SK-N-SH treated with all-trans-retinoic acid at 6 μM for 48 hours (cell line): ENCODE measurements at regions not wholly inside any gene's neighbourhood (a gene's known extent, or its start where the extent isn't known, plus 50 kb on each side); places are given as distances from the start of the nearest gene placed in this dataset.

Source experiments
- GLIS3 ChIP-seq: fragments of 250-450 bp; sonication (Bioruptor Pico); IDR thresholded peaks from 2 replicates; pipeline ENCODE4 v1.5.0; 2020; ENCODE audit warnings: mild to moderate bottlenecking, moderate library complexity
- ISL1 ChIP-seq: fragments of 250-450 bp; sonication (Bioruptor Pico); IDR thresholded peaks from 2 replicates; pipeline ENCODE4 v2.1.2; 2022; ENCODE audit warnings: mild to moderate bottlenecking, moderate library complexity
- OSR1 ChIP-seq: fragments of 250-450 bp; sonication (Bioruptor Pico); IDR thresholded peaks from 2 replicates; pipeline ENCODE4 v1.8.0; 2022; ENCODE audit warnings: moderate library complexity, mild to moderate bottlenecking, inconsistent platforms
- PPARA ChIP-seq: fragments of 250-450 bp; sonication (Bioruptor Pico); IDR thresholded peaks from 2 replicates; pipeline ENCODE4 v1.5.0; 2020; ENCODE audit warnings: mild to moderate bottlenecking, borderline replicate concordance
- RARB ChIP-seq: fragments of 250-450 bp; sonication (Bioruptor Pico); IDR thresholded peaks from 2 replicates; pipeline ENCODE4 v1.8.0; 2021; ENCODE audit warnings: mild to moderate bottlenecking, moderate library complexity
- TCF4 ChIP-seq: fragments of 250-450 bp; sonication (Bioruptor Pico); IDR thresholded peaks from 2 replicates; pipeline ENCODE4 v1.8.0; 2021; ENCODE audit warnings: mild to moderate bottlenecking, moderate library complexity, borderline replicate concordance
- ZFP3 ChIP-seq: fragments of 250-450 bp; sonication (Bioruptor Pico); IDR thresholded peaks from 2 replicates; pipeline ENCODE4 v1.5.0; 2020; ENCODE audit warnings: mild to moderate bottlenecking, moderate library complexity
- ZFP30 ChIP-seq: fragments of 450-650 bp; formaldehyde crosslinking; IDR thresholded peaks from 2 replicates; pipeline ENCODE4 v1.5.0; 2022; ENCODE audit warnings: mild to moderate bottlenecking, moderate library complexity
- TF ChIP-seq, protein P1 (sequence below): fragments of 250-450 bp; sonication (Bioruptor Pico); IDR thresholded peaks from 2 replicates; pipeline ENCODE4 v1.8.0; 2020; ENCODE audit warnings: mild to moderate bottlenecking, moderate library complexity, borderline replicate concordance

GRCh38 chr11:112315057-112315720 is 54.5 kb upstream of the PLET1 start:
- no peak for TF ChIP-seq ISL1 (CRISPR knock-in tag)
- TF ChIP-seq TCF4 = no peak
- no peak for TF ChIP-seq PPARA (CRISPR knock-in tag)
- TF ChIP-seq, protein P1, sequence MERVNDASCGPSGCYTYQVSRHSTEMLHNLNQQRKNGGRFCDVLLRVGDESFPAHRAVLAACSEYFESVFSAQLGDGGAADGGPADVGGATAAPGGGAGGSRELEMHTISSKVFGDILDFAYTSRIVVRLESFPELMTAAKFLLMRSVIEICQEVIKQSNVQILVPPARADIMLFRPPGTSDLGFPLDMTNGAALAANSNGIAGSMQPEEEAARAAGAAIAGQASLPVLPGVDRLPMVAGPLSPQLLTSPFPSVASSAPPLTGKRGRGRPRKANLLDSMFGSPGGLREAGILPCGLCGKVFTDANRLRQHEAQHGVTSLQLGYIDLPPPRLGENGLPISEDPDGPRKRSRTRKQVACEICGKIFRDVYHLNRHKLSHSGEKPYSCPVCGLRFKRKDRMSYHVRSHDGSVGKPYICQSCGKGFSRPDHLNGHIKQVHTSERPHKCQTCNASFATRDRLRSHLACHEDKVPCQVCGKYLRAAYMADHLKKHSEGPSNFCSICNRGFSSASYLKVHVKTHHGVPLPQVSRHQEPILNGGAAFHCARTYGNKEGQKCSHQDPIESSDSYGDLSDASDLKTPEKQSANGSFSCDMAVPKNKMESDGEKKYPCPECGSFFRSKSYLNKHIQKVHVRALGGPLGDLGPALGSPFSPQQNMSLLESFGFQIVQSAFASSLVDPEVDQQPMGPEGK (CRISPR knock-in tag) = no peak
- no peak for TF ChIP-seq ZFP30 (CRISPR knock-in tag)
- no peak for TF ChIP-seq GLIS3 (CRISPR knock-in tag)
- TF ChIP-seq RARB (CRISPR knock-in tag) = no peak
- TF ChIP-seq OSR1 (CRISPR knock-in tag) = no peak
- TF ChIP-seq ZFP3 (CRISPR knock-in tag) = no peak
